Testis (tissue), 2 donors: ENCODE measurements at regions not wholly inside any gene's neighbourhood (a gene's known extent, or its start where the extent isn't known, plus 50 kb on each side); places are given as distances from the start of the nearest gene placed in this dataset.

ENCODE experiments used
- POLR2A ChIP-seq: fragments of 450-650 bp; IDR thresholded peaks from one replicate; pipeline ENCODE4 v1.6.1; 2017; ENCODE audit warnings: antibody characterized with exemption, mild to moderate bottlenecking, moderate library complexity
- TF ChIP-seq, protein P1 (sequence below), 3 experiments: fragments of 450-650 bp in 2 of 3; fragments of 200-600 bp in 1 of 3; sonication (generic) in 1 of 3; IDR thresholded peaks; one replicate each; pipeline ENCODE4 v1.5.1; 2016 to 2019; ENCODE audit warnings: antibody characterized with exemption in 3 of 3, mild to moderate bottlenecking in 2 of 3, moderate library complexity in 1 of 3

DNA sequence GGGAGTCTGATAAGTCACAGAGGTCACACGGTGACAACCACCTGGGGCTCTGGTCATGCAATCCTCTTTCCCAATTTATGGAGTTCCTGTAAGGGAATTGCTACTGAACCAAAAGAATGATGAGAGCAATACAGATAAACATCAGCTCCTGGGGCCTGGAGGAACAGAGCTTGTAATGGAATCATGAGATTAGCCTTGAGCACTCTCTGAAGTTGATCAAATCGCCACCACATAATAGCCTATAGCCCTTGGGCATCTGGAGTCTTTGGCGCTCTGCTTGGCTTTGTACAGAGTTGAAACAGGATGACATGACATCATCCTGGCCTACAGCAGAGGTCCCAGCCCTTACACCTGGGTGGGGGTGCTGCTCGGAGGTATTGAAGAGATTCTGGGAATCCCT, 154.3 kb upstream of the DTNBP1 start:
- TF ChIP-seq, protein P1, sequence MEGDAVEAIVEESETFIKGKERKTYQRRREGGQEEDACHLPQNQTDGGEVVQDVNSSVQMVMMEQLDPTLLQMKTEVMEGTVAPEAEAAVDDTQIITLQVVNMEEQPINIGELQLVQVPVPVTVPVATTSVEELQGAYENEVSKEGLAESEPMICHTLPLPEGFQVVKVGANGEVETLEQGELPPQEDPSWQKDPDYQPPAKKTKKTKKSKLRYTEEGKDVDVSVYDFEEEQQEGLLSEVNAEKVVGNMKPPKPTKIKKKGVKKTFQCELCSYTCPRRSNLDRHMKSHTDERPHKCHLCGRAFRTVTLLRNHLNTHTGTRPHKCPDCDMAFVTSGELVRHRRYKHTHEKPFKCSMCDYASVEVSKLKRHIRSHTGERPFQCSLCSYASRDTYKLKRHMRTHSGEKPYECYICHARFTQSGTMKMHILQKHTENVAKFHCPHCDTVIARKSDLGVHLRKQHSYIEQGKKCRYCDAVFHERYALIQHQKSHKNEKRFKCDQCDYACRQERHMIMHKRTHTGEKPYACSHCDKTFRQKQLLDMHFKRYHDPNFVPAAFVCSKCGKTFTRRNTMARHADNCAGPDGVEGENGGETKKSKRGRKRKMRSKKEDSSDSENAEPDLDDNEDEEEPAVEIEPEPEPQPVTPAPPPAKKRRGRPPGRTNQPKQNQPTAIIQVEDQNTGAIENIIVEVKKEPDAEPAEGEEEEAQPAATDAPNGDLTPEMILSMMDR (IDR thresholded peaks at IDR 0.05) = no peak
- TF ChIP-seq POLR2A = no peak
